Hepatocyte (in vitro differentiated cells): ENCODE measurements at regions not wholly inside any gene's neighbourhood (a gene's known extent, or its start where the extent isn't known, plus 50 kb on each side); places are given as distances from the start of the nearest gene placed in this dataset.

Experiments used
- DNase-seq: peaks from one replicate; pipeline ENCODE4 v3.0.0-alpha.2; 2016; ENCODE audit warnings: low spot score
- H2AFZ ChIP-seq: fragments of 200-600 bp; sonication (generic); 2 replicates; pipeline ENCODE4 v1.6.0; 2016; ENCODE audit warnings: antibody characterized with exemption, mild to moderate bottlenecking
- H3K27ac ChIP-seq: fragments of 200-600 bp; sonication (generic); 2 replicates; pipeline ENCODE4 v1.5.1; 2016; ENCODE audit warnings: mild to moderate bottlenecking
- H3K27me3 ChIP-seq: fragments of 200-600 bp; sonication (generic); 2 replicates; pipeline ENCODE4 v1.6.1; 2016
- H3K36me3 ChIP-seq: fragments of 200-600 bp; sonication (generic); replicated peaks from 2 replicates; pipeline ENCODE4 v1.5.1; 2016; ENCODE audit warnings: low read depth; ENCODE audit not compliant: insufficient read depth
- H3K4me1 ChIP-seq: fragments of 200-600 bp; sonication (generic); 2 replicates; pipeline ENCODE4 v1.5.1; 2016; ENCODE audit warnings: mild to moderate bottlenecking, moderate library complexity; ENCODE audit not compliant: insufficient read depth
- H3K4me2 ChIP-seq: fragments of 200-600 bp; sonication (generic); 2 replicates; pipeline ENCODE4 v1.6.0; 2016
- H3K4me3 ChIP-seq: fragments of 200-600 bp; sonication (generic); 2 replicates; pipeline ENCODE4 v1.5.1; 2016; ENCODE audit warnings: mild to moderate bottlenecking
- H3K79me2 ChIP-seq: fragments of 200-600 bp; sonication (generic); 2 replicates; pipeline ENCODE4 v1.6.0; 2017; ENCODE audit warnings: mild to moderate bottlenecking
- H3K9me2 ChIP-seq: fragments of 200-600 bp; sonication (generic); replicated peaks from 2 replicates; pipeline ENCODE4 v1.6.0; 2017; ENCODE audit warnings: mild to moderate bottlenecking; ENCODE audit not compliant: insufficient read depth
- H3K9me3 ChIP-seq: fragments of 200-600 bp; sonication (generic); 2 replicates; pipeline ENCODE4 v1.5.1; 2016; ENCODE audit warnings: low read depth, mild to moderate bottlenecking
- H4K20me1 ChIP-seq: fragments of 200-600 bp; sonication (generic); 2 replicates; pipeline ENCODE4 v1.6.0; 2016; ENCODE audit warnings: mild to moderate bottlenecking; ENCODE audit not compliant: insufficient read depth, poor library complexity, severe bottlenecking
- CTCF ChIP-seq: fragments of 200-600 bp; sonication (generic); IDR thresholded peaks from 2 replicates; pipeline ENCODE4 v1.5.1; 2016; ENCODE audit warnings: antibody characterized with exemption, mild to moderate bottlenecking; ENCODE audit not compliant: poor library complexity
- EZH2 ChIP-seq: fragments of 200-600 bp; sonication (generic); IDR thresholded peaks from 2 replicates; pipeline ENCODE4 v1.6.1; 2016; ENCODE audit warnings: antibody characterized with exemption, mild to moderate bottlenecking, borderline replicate concordance
- EZH2phosphoT487 ChIP-seq: fragments of 200-600 bp; sonication (generic); IDR thresholded peaks from one replicate; pipeline ENCODE4 v1.6.1; 2018; ENCODE audit warnings: antibody characterized with exemption, mild to moderate bottlenecking, low read depth, moderate library complexity; ENCODE audit not compliant: unreplicated experiment, severe bottlenecking
- WGBS: methylation state at CpG from one replicate; pipeline ENCODE4 v1.1.6; 2016; ENCODE audit warnings: low lambda C conversion rate; ENCODE audit errors: missing lambda C conversion rate; 5-methylcytosine and 5-hydroxymethylcytosine counted together

GRCh38 chr5:153404747-153405146, 85.7 kb upstream of the GRIA1 start:
- no peaks in the 10 kb centered on the region for H3K4me1 ChIP-seq
- WGBS = 70% methylated on average over 7 of the region's 7 CpGs
- DNase-seq = no peak
- H2AFZ ChIP-seq = no peak overlapping the region
- H3K4me3 ChIP-seq = no peak overlapping the region
- no peaks in the 10 kb centered on the region for H3K9me2 ChIP-seq
- H3K4me2 ChIP-seq = no peak overlapping the region
- no peaks in the 10 kb centered on the region for H3K79me2 ChIP-seq
- no peaks in the 10 kb centered on the region for H3K36me3 ChIP-seq
- TF ChIP-seq CTCF (no peak), EZH2 (no peak), EZH2phosphoT487 (no peak)
- no peaks in the 10 kb centered on the region for H3K9me3 ChIP-seq
- H4K20me1 ChIP-seq = no peaks in the 10 kb centered on the region
- no peak overlapping the region for H3K27ac ChIP-seq
- no peaks in the 10 kb centered on the region for H3K27me3 ChIP-seq

GRCh38 chr5:153421676-153422075, 68.8 kb upstream of the GRIA1 start:
- no peaks in the 10 kb centered on the region for H3K36me3 ChIP-seq
- no peaks in the 10 kb centered on the region for H3K9me3 ChIP-seq
- H3K79me2 ChIP-seq = no peaks in the 10 kb centered on the region
- H3K4me1 ChIP-seq = peaks cover 5% of the 10 kb centered on the region
- no peak overlapping the region for H2AFZ ChIP-seq
- H3K27ac ChIP-seq = no peak overlapping the region
- peak overlapping the region; percentile 39 for H3K4me2 ChIP-seq
- H3K27me3 ChIP-seq = no peaks in the 10 kb centered on the region
- H3K4me3 ChIP-seq = no peak overlapping the region
- no peak for TF ChIP-seq EZH2phosphoT487
- TF ChIP-seq EZH2 = no peak
- no peaks in the 10 kb centered on the region for H4K20me1 ChIP-seq
- DNase-seq = no peak
- H3K9me2 ChIP-seq = no peaks in the 10 kb centered on the region

GRCh38 chr5:153425914-153426313, 64.6 kb upstream of the GRIA1 start:
- no peak overlapping the region for H3K4me2 ChIP-seq
- no peaks in the 10 kb centered on the region for H3K36me3 ChIP-seq
- TF ChIP-seq CTCF = peak; percentile 14
- TF ChIP-seq EZH2phosphoT487 = no peak
- TF ChIP-seq EZH2 = no peak
- H4K20me1 ChIP-seq = no peaks in the 10 kb centered on the region
- H3K9me3 ChIP-seq = no peaks in the 10 kb centered on the region
- no peak overlapping the region for H3K27ac ChIP-seq
- DNase-seq = no peak
- no peaks in the 10 kb centered on the region for H3K27me3 ChIP-seq
- no peak overlapping the region for H3K4me3 ChIP-seq
- no peaks in the 10 kb centered on the region for H3K79me2 ChIP-seq
- 10% methylated on average over 1 of the region's 1 CpG for WGBS
- H2AFZ ChIP-seq = no peak overlapping the region
- no peaks in the 10 kb centered on the region for H3K9me2 ChIP-seq
- peaks cover 5% of the 10 kb centered on the region for H3K4me1 ChIP-seq

GRCh38 chr5:153429761-153430380, 60.6 kb upstream of the GRIA1 start:
- 93% methylated on average over 1 of the region's 1 CpG for WGBS

More at GRCh38 chr5:153429761-153430380, 60.6 kb upstream of the GRIA1 start:
- H3K4me2 ChIP-seq = no peak overlapping the region
- DNase-seq = no peak
- no peaks in the 10 kb centered on the region for H3K9me3 ChIP-seq
- H3K27ac ChIP-seq = no peak overlapping the region
- H2AFZ ChIP-seq = no peak overlapping the region
- H3K79me2 ChIP-seq = no peaks in the 10 kb centered on the region
- no peaks in the 10 kb centered on the region for H3K27me3 ChIP-seq
- no peaks in the 10 kb centered on the region for H4K20me1 ChIP-seq
- no peaks in the 10 kb centered on the region for H3K4me1 ChIP-seq
- H3K36me3 ChIP-seq = no peaks in the 10 kb centered on the region
- no peaks in the 10 kb centered on the region for H3K9me2 ChIP-seq
- H3K4me3 ChIP-seq = no peak overlapping the region
- TF ChIP-seq CTCF (no peak), EZH2 (no peak), EZH2phosphoT487 (no peak)
